Right atrium auricular region (tissue), 2 donors: ENCODE measurements at regions not wholly inside any gene's neighbourhood (a gene's known extent, or its start where the extent isn't known, plus 50 kb on each side); places are given as distances from the start of the nearest gene placed in this dataset.

Experiments used
- DNase-seq: peaks from one replicate; pipeline ENCODE4 v3.0.0-alpha.2; 2019; ENCODE audit warnings: low spot score
- H3K27ac ChIP-seq, 2 donors: fragments of 200-600 bp; sonication (generic); 1 replicate in 1 of 2; 2 replicates in 1 of 2; pipeline ENCODE4 v1.5.1; 2016 to 2019
- H3K27me3 ChIP-seq, 2 donors: fragments of 200-600 bp; sonication (generic); one replicate each; pipeline versions ENCODE4 v1.5.1 to v1.6.0; 2017 to 2019
- H3K36me3 ChIP-seq: fragments of 200-600 bp; sonication (generic); one replicate; pipeline ENCODE4 v1.5.1; 2016
- H3K4me1 ChIP-seq, 2 donors: fragments of 200-600 bp; sonication (generic); one replicate each; pipeline versions ENCODE4 v1.5.1 to v1.6.0; 2017 to 2019
- H3K4me3 ChIP-seq, 2 donors: fragments of 200-600 bp; sonication (generic); 1 replicate in 1 of 2; 2 replicates in 1 of 2; pipeline ENCODE4 v1.5.1; 2017 to 2019; ENCODE audit warnings: mild to moderate bottlenecking in 1 of 2, moderate library complexity in 1 of 2
- H3K9me3 ChIP-seq, 2 donors: fragments of 200-600 bp; sonication (generic); one replicate each; pipeline ENCODE4 v1.5.1; 2019
- TF ChIP-seq, protein P1 (sequence below), 2 donors: fragments of 200-600 bp; sonication (generic); IDR thresholded peaks; one replicate each; pipeline ENCODE4 v1.5.1; 2019; ENCODE audit warnings: antibody characterized with exemption in 2 of 2

DNA sequence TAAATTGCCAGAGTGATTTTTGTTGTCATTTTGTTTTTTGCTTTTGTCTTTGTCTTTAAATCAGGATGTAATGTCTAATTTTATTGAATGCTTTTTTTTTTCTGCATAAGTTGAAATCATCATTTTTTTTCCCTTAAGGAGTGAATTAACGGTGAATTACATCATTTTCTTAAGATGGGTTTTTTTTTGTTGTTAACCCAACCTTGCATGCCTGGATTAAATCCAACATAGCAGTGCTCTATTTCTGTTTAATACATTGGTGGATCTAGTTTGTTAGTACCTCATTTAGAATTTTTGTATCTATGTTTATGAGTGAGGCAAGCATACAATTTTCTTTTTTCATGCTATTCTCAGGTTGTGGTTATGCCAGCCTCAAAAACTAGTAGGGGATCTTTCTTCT, 186.4 kb upstream of the TMC3 start:
- Histone ChIP-seq H3K4me3 (no peak overlapping the region), H3K27me3 (no peaks in the 10 kb centered on the region), H3K36me3 (no peaks in the 10 kb centered on the region), H3K4me1 (no peaks in the 10 kb centered on the region), H3K27ac (no peak overlapping the region), H3K9me3 (no peaks in the 10 kb centered on the region)
- TF ChIP-seq, protein P1, sequence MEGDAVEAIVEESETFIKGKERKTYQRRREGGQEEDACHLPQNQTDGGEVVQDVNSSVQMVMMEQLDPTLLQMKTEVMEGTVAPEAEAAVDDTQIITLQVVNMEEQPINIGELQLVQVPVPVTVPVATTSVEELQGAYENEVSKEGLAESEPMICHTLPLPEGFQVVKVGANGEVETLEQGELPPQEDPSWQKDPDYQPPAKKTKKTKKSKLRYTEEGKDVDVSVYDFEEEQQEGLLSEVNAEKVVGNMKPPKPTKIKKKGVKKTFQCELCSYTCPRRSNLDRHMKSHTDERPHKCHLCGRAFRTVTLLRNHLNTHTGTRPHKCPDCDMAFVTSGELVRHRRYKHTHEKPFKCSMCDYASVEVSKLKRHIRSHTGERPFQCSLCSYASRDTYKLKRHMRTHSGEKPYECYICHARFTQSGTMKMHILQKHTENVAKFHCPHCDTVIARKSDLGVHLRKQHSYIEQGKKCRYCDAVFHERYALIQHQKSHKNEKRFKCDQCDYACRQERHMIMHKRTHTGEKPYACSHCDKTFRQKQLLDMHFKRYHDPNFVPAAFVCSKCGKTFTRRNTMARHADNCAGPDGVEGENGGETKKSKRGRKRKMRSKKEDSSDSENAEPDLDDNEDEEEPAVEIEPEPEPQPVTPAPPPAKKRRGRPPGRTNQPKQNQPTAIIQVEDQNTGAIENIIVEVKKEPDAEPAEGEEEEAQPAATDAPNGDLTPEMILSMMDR (IDR thresholded peaks at IDR 0.05), result no peak
- DNase-seq, result no peak

DNA sequence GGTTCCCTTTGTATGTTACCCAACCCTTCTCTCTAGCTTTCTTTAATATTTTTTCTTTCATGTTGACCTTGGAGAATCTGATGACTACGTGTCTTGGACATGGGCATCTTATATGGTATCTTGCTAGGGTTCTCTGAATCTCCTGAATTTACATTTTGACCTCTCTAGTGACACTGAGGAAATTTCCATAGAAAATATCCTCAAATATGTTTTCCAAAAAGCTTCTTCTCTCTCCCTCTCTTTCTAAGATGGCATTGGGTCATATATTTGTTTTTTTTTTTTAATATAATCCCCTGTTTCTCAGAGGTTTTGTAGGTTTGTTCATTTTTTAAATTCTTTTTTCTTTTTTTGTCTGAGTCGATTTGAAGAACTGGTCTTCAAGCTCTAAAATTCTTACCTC, 184.0 kb upstream of the TMC3 start:
- Histone ChIP-seq H3K36me3 (no peaks in the 10 kb centered on the region), H3K4me1 (no peaks in the 10 kb centered on the region), H3K4me3 (no peak overlapping the region), H3K9me3 (no peaks in the 10 kb centered on the region), H3K27me3 (no peaks in the 10 kb centered on the region), H3K27ac (no peak overlapping the region)
- TF ChIP-seq, protein P1 (IDR thresholded peaks at IDR 0.05), result no peak
- DNase-seq, result no peak

DNA sequence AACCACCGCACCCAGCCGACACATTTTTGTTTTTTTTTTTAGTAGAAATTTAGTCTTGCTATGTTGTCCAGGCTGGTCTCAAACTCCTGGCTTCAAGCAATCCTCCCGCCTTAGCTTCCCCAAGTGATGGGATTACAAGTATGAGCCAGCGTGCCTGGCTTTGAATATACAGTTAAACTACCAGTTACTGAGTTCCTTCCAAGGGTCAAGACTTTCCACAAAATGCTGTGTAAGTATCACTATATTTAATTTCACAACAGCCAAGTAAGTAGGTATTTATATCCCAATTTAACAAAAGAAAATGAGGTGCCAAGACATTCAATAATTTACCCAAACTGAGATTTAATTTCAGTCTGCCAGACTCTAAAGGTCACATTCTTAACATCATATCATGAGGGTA, 181.3 kb upstream of the TMC3 start:
- TF ChIP-seq, protein P1 (IDR thresholded peaks at IDR 0.05), result no peak

DNA sequence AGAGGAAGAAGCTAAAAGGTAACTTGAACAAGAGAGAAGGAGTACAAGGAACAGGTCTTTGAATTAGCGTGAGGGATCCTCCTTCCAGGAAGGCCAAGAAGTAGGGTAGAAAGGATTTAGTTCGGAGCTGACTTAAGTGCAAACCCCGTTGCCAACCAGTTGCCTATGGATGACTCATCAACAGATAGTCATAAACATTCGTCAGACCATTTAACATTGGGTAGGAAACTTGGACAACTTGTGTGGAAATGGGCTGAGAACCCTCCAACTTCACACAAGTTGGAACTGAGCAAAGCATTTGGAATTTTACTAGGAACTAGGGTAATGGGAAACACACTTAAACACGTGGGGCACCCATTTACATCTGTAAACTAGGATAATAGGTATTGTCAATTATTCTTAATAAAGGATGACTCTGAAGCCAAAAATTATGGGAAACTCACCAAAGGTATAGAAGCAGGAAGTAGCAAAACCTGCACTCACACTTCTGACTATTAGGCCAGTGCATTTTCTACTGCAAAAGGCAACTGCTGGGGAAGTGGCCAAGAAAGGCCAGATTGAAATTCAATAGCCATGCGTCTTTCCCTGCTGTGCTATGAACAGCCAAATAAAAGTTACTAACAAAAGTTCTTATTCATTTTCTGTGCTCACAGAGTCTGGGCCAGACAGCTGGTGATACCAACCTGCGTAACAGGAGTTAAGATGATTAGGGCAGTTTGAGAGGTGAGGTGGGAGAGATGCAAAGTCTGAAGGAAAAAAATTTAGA, 174.5 kb upstream of the TMC3 start:
- TF ChIP-seq, protein P1 (IDR thresholded peaks at IDR 0.05), result no peak

More for the DNA sequence above, 181.3 kb upstream of the TMC3 start:
- Histone ChIP-seq H3K27ac (no peak overlapping the region), H3K4me1 (no peaks in the 10 kb centered on the region), H3K4me3 (no peak overlapping the region), H3K27me3 (no peaks in the 10 kb centered on the region), H3K9me3 (no peaks in the 10 kb centered on the region), H3K36me3 (no peaks in the 10 kb centered on the region)
- DNase-seq, result no peak

DNA sequence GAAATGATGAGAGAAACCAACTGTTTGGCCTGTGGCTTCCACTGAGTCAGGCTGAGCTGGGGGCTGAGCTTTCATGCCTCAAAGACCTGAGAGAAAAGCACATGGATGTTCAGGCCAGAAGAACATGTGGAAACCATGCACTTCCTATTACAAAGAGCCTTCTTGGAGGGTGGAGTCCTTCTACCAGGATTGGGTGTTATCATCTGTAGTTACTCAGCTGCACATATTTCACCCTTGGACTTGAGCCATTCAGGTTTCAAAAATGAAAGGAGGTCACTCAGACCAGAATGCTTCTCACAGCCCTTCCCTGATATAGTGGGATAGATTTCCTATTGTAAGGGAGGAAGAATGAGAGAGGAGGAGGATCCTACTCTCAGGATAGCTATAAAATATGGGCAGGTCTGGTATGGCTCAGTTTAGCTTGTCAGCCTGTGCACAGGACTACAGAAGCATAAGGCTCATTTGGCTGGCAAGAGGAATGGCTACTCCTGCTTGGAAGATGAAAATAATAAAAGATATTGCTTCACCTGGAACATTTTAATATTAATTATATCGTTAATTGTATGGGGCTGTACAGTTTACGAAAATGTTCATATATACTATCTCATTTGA, 173.6 kb upstream of the TMC3 start:
- TF ChIP-seq, protein P1 (IDR thresholded peaks at IDR 0.05), result no peak

More for the DNA sequence above, 174.5 kb upstream of the TMC3 start:
- H3K27me3 ChIP-seq, result no peaks in the 10 kb centered on the region
- DNase-seq, result no peak
- no peak overlapping the region for H3K27ac ChIP-seq
- H3K4me1 ChIP-seq, result no peaks in the 10 kb centered on the region
- no peak overlapping the region for H3K4me3 ChIP-seq
- no peaks in the 10 kb centered on the region for H3K36me3 ChIP-seq
- no peaks in the 10 kb centered on the region for H3K9me3 ChIP-seq

More for the DNA sequence above, 173.6 kb upstream of the TMC3 start:
- DNase-seq, result no peak
- Histone ChIP-seq H3K36me3 (no peaks in the 10 kb centered on the region), H3K27ac (no peak overlapping the region), H3K4me1 (no peaks in the 10 kb centered on the region), H3K27me3 (no peaks in the 10 kb centered on the region), H3K4me3 (no peak overlapping the region), H3K9me3 (no peaks in the 10 kb centered on the region)
